Prostate gland (tissue), 2 donors: ENCODE measurements at regions not wholly inside any gene's neighbourhood (a gene's known extent, or its start where the extent isn't known, plus 50 kb on each side); places are given as distances from the start of the nearest gene placed in this dataset.
"Not testable (repeated sequence)": the region's sequence is repeated elsewhere in the genome, so short reads cannot be mapped to it uniquely, and the experiment has no call there.

ENCODE experiments used
- DNase-seq: peaks from one replicate; pipeline ENCODE4 v3.0.0-alpha.2; 2019; ENCODE audit warnings: low spot score
- H3K27ac ChIP-seq, 2 donors: fragments of 200-600 bp; sonication (generic); 2 replicates each; pipeline ENCODE4 v1.5.1; 2017 to 2019
- H3K27me3 ChIP-seq: fragments of 200-600 bp; sonication (generic); replicated peaks from 2 replicates; pipeline ENCODE4 v1.5.1; 2019; ENCODE audit not compliant: insufficient read depth
- H3K36me3 ChIP-seq, 2 donors: fragments of 200-600 bp; sonication (generic); 1 replicate in 1 of 2; 2 replicates in 1 of 2; pipeline versions ENCODE4 v1.5.1 to v1.8.1; 2017 to 2019
- H3K4me1 ChIP-seq: fragments of 200-600 bp; sonication (generic); replicated peaks from 2 replicates; pipeline ENCODE4 v1.5.1; 2019
- H3K4me3 ChIP-seq, 2 donors: fragments of 200-600 bp; sonication (generic); 2 replicates each; pipeline ENCODE4 v1.5.1; 2017 to 2019
- H3K9me3 ChIP-seq: fragments of 200-600 bp; sonication (generic); 2 replicates; pipeline ENCODE4 v1.5.1; 2017
- WGBS: methylation state at CpG from one replicate; pipeline ENCODE4 v1.1.5; 2018; 5-methylcytosine and 5-hydroxymethylcytosine counted together
- intact Hi-C: fragments of 100-400 bp; cut with DNase I; formaldehyde crosslinking; loops from one replicate; pipeline ENCODE4 v1.14.2; 2022

DNA sequence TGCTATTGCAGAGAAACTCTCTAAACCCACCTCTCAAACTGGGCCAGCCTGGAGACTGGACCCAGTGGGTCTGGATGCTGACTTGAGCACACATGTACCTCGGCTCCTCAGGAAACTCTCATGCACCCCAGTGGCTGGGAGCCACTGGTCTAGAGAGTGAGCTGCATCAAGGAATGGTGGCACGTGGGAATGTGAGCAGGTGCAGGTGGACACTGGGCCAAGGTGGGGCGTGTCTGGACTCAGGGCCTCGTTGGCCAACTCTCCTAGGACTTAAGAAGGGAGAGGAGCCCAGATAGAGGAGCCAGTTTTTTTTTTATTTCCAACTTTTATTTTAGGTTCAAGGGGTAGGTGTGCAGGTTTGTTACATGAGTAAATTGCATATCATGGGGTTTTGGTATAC, 75.5 kb upstream of the PLGLB2 start:
- H3K4me1 ChIP-seq, H3K27me3 ChIP-seq, H3K36me3 ChIP-seq, H3K9me3 ChIP-seq, H3K27ac ChIP-seq, intact Hi-C loops, H3K4me3 ChIP-seq, DNase-seq: not testable (repeated sequence)
- WGBS = 82% methylated on average over 3 of the region's 4 CpGs

DNA sequence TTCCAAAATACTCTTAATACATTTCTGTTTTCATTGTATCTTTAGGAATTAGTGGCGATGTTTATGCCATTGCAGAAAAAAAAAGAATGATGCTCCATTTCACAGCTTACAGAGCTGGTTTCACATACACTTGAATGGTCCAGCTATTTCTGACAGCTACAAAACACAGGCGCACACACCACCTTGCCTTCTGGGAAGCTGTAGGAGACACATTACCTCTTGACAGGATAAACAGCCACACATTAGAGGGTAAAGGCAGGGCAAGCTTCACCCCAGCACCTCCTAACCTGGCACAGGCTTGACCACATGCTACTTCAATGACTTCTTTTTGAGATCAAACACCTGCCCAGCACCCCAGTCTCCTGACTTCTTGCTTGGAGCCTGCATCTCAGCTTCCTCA, 73.2 kb upstream of the PLGLB2 start:
- DNase-seq, H3K27me3 ChIP-seq, H3K36me3 ChIP-seq, H3K4me3 ChIP-seq, intact Hi-C loops, H3K9me3 ChIP-seq, H3K27ac ChIP-seq, H3K4me1 ChIP-seq: not testable (repeated sequence)
- WGBS = 100% methylated on average over 1 of the region's 2 CpGs

DNA sequence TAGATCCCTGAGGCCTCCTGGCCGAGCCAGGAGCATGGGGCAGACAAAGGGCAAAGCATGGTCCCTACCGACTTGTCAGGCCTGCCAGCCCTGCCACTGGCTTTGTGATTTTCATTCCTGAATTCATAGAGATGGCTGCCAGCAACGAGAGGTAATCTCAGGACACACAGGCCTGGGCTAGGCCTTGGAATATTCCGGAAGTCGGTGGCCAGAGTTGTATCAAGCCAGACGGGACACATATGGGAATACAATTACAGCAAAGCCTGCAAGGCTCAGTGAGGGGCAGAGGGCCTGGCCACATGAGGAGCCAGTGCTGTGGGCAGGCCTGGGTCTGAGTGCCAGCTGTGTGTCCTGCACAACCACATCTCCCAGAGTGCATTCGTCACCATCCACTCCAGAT, 72.4 kb upstream of the PLGLB2 start:
- DNase-seq, H3K9me3 ChIP-seq, H3K4me1 ChIP-seq, intact Hi-C loops, H3K4me3 ChIP-seq, H3K27me3 ChIP-seq, H3K27ac ChIP-seq, H3K36me3 ChIP-seq: not testable (repeated sequence)
- no CpG with 5 or more reads among the region's 7 CpGs for WGBS

DNA sequence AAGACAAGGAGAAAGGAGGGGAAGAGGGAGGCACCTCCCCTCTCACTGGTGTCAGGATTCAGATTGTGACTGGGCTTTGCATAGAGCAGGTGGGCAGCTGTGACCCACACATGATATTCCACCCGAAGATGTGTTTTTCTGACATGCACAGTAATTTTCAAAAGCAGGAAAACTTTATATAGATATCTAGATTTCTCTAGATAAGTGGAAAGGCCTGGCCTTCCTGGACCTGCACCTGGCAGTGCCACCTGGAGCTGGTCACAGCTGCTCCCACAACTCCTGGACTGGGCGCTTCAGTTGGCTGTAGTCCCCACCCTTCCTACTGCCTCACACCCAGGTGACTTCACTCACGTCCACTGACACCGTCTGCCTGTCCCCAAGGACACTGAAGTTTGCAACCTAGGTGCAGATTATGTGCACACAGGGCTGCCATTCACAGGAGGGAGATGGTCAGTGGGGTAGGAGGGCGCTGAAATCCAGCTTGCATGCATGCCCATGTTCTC, 70.4 kb upstream of the PLGLB2 start:
- H3K27me3 ChIP-seq, H3K4me1 ChIP-seq, intact Hi-C loops, H3K36me3 ChIP-seq, H3K9me3 ChIP-seq, DNase-seq, H3K27ac ChIP-seq, H3K4me3 ChIP-seq: not testable (repeated sequence)
- WGBS = 94% methylated on average over 2 of the region's 5 CpGs

DNA sequence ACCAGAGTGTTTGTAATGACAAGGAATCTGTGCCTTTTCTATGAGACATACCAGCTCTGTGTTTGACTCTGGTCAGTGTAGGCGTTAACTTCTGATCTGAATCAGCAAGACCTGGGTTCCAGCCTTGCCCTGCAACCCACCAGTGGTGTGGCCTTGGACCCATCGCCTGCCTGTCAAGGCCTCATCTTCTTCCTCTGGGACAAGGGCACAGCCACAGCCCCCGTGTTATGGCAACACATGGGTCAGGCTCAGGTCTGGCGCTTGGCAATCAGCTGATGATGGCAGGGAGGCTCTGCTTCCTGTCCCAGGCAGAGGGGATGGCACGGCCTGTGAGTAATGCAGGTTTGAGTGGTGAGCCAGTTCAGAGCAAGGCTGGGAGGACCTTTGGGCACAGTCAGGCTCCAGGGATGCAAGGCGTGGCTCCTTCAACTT, 69.1 kb upstream of the PLGLB2 start:
- DNase-seq, H3K9me3 ChIP-seq, H3K4me1 ChIP-seq, H3K4me3 ChIP-seq, H3K36me3 ChIP-seq, H3K27me3 ChIP-seq, H3K27ac ChIP-seq, intact Hi-C loops: not testable (repeated sequence)
- 92% methylated on average over 5 of the region's 6 CpGs for WGBS

DNA sequence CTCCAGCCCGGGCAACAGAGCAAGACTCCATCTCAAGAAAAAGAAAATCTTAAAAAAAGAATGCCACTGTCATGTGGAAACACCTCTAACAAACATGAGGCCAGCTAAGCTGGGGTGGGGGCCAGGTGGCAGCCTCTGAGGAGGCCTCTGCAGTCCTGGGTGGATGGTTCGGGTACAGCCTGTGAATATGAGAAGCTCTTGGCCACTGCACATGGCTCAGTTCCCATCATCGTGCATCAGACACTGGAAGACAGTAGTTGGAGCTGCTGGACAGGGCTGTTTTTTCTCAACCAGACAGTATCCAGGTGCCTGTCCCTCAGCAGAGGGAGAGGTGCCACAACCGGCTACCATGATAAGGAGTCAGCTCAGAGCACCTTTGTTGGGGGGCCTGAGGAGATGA, 67.9 kb upstream of the PLGLB2 start:
- 31% methylated on average over 2 of the region's 4 CpGs for WGBS
- intact Hi-C loops = not testable (repeated sequence)

DNA sequence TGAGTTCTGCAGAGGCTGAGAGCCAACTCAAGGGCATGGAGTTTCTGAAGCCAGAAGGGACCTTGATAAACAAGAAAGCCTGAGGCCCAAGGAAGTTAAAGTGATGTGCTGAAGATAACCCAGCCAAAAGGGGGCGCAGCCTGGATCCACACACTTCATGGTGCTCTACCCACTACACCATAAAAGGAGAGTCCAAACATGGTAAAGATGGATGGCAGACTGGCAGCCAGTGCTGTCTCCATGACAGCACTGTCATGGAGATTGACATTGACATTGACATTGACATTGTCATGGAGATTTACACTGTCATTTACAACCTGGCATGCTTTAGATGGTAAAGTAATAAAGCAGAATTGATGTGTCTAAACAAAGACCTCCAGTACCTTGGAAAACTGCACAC, 67.2 kb upstream of the PLGLB2 start:
- DNase-seq, H3K4me1 ChIP-seq, H3K4me3 ChIP-seq, H3K9me3 ChIP-seq, H3K36me3 ChIP-seq, H3K27me3 ChIP-seq, H3K27ac ChIP-seq, intact Hi-C loops: not testable (repeated sequence)
- WGBS = 86% methylated on average over 1 of the region's 1 CpG

More for the DNA sequence above, 67.9 kb upstream of the PLGLB2 start:
- not testable (repeated sequence) for H3K9me3 ChIP-seq, DNase-seq, H3K27me3 ChIP-seq, H3K4me3 ChIP-seq, H3K4me1 ChIP-seq, H3K36me3 ChIP-seq, H3K27ac ChIP-seq

DNA sequence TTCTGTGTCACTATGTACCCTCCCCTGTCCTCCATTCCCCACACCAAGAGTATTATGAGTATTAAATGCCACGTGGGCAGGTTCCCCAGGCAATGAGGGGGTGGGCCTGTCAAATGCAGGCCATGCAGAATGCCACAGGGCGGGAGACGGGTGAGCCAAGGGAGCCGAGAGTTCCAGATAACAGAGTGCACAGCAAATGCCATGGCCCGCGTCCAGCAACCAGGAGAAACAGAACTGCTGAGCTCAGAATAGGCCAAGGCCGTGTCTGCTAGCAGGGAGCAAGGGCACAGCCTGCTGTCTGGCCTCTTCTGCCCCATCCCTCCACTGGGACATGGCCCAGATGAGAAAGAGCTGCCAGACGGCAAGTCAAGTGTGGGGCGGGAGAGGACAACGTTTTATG, 64.4 kb upstream of the PLGLB2 start:
- intact Hi-C loops, H3K9me3 ChIP-seq, H3K27me3 ChIP-seq, H3K36me3 ChIP-seq, H3K4me1 ChIP-seq, H3K4me3 ChIP-seq, DNase-seq, H3K27ac ChIP-seq: not testable (repeated sequence)
- 55% methylated on average over 1 of the region's 10 CpGs for WGBS

DNA sequence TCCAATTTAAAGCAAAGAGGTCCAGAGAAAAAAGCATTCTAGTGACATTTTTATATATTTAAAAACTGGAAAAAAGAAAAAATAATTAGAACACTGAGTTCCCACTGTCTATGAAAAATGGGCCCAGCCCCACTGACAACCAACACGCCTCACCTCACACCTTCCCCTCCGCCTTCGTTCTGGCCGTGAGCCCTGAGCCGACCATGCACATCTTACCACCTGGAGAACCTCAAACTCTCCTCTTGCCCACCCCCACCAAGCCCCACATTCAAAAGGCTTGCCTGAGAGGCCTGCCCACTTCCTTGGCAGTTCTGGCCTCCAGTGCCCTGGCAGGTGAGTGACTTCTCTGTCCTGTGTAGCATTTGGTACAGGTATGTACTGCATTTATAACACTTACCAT, 63.9 kb upstream of the PLGLB2 start:
- H3K9me3 ChIP-seq, H3K4me1 ChIP-seq, H3K27me3 ChIP-seq, DNase-seq, intact Hi-C loops, H3K4me3 ChIP-seq, H3K27ac ChIP-seq, H3K36me3 ChIP-seq: not testable (repeated sequence)
- WGBS = 74% methylated on average over 5 of the region's 5 CpGs

DNA sequence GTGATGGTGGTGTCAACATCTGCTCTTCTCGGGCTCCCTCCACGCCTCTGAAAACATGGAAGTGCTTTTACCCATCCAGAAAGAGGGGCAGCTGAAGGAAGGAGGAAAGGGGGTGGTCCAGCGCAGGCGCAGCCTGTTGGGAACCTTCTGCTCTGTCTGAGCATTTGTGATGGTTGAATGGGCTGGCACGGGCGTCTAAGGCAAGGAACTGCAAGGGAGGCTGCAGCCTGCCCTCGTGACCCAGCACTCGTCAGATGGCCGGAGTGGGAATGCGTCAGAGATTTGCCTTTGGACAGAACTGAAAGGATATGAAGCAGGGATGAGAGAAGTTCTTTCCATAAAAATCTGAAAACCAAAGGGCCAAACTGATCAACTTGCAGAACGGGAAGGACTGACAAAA, 62.3 kb upstream of the PLGLB2 start:
- intact Hi-C loops, H3K4me3 ChIP-seq, H3K9me3 ChIP-seq, H3K4me1 ChIP-seq, H3K27me3 ChIP-seq, H3K27ac ChIP-seq, DNase-seq, H3K36me3 ChIP-seq: not testable (repeated sequence)
- WGBS = 90% methylated on average over 8 of the region's 11 CpGs

DNA sequence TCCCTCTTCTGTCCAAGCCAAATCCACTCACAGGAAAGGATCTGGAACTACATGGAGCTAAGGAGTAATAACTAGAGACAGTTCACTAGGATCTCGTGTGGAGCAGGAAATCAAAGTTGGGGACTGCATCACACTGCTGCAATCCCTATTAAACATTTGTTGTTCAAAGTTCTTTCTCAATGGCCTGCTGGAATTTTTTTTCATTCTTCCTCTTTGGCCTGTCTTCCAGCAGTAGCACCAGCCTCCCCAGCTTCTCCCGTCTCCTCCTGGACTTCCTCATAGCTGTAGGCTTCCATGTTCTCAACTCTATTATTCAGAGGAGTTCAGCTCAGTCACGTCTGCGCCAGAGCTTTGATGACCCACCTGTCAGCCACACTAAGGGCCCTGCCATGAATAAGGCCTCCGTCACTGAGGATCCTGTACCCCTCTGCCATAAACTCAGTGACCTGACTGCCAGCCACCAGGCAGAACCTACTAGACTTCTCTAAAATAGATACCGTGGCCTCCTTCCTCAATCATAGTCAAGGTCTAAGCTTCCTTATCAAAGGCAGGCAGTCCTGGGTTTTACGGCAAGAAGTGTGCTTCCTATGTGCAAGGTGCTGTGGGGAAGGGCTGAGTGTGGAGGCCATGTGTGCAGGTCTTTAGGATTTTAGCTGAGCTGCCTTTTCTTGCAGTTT, 60.9 kb upstream of the PLGLB2 start:
- H3K4me3 ChIP-seq, H3K27ac ChIP-seq, DNase-seq, H3K4me1 ChIP-seq, H3K36me3 ChIP-seq, H3K27me3 ChIP-seq, intact Hi-C loops, H3K9me3 ChIP-seq: not testable (repeated sequence)
- no CpG with 5 or more reads among the region's 7 CpGs for WGBS

DNA sequence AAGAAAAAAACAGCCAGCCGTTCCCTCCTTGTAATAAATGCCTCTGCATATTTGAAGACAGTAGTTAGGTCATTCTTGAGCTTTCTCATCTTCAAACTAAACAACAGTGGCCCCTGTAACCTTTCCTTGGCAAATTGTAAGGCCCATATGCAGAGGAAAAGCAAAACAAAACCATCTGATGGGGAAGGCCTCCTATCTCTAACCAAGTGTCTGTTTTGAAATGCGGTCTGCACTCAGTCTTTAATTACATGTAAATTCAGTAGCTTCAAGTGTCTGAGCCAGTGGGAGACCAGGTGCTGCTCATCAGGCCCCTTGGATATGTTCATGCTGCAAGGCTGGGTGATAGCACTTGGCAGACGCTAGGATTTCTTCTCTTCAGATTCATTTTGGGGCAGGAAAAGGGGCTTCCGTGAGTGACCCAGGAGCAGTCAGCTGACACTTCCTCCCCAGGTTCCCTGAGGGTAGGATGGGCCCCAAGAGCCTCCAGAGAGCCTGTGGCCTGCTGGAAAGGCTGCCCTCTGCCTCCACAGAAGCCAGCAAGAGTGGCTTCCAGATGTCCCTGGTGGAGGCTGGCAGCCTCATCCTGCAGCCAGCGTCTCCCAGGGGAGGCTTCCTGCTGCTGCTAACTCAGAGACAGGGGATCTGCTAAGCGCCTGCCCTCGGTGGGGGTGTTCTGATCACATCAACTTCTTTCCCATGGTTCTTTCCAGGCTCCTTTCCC, 60.2 kb upstream of the PLGLB2 start:
- H3K27ac ChIP-seq, H3K4me3 ChIP-seq, intact Hi-C loops, H3K27me3 ChIP-seq, H3K9me3 ChIP-seq, H3K36me3 ChIP-seq, DNase-seq, H3K4me1 ChIP-seq: not testable (repeated sequence)
- 60% methylated on average over 2 of the region's 7 CpGs for WGBS
